ENCODE measurements at regions not wholly inside any gene's neighbourhood (a gene's known extent, or its start where the extent isn't known, plus 50 kb on each side); places are given as distances from the start of the nearest gene placed in this dataset.

- no peak for DNase-seq
These were observed 96.3 kb downstream of the FOXF2 start for GRCh38 chr6:1485678-1486077.

DNA sequence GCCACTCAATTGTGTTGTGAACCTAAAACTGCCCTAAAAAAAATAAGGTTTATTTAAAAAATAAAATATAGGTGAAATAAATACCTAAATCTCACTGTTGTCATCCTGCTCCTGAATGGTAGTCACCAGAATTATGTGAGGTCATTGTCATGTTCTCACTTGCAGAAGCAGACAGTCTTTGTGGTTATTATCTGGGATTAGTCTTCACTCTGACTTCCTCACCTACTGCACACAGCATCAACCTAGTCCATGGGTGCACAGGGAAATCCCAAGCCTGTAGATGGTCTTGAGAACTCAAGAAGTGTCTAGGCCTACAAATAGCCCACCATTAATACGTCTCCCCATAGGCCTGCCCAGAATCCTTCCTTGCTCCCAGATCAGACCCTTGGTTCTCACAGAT, 97.0 kb downstream of the FOXF2 start:
- no peak for DNase-seq

DNA sequence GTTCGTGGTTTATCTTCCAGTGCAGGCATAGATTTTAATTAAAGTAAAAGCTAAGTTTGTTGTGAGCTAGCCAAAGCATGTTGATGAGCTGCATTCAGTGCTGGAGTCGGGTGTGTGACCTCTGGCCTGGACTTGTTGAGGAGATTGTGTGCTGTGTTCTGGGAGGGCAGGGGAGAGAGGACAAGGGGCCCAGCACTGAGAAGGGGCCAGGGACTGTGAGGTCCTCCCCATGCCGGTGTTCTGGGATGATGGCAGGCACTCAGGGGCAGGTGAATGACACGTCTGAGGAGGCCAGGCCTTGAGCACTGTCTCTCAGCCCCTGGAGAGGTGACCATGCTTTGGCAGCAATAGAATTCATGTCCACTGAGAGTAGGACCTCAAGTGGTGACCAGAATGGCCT, 97.9 kb downstream of the FOXF2 start:
- no peak for DNase-seq

- no peak for DNase-seq
These were observed 101.6 kb downstream of the FOXF2 start for GRCh38 chr6:1491025-1491424.

DNA sequence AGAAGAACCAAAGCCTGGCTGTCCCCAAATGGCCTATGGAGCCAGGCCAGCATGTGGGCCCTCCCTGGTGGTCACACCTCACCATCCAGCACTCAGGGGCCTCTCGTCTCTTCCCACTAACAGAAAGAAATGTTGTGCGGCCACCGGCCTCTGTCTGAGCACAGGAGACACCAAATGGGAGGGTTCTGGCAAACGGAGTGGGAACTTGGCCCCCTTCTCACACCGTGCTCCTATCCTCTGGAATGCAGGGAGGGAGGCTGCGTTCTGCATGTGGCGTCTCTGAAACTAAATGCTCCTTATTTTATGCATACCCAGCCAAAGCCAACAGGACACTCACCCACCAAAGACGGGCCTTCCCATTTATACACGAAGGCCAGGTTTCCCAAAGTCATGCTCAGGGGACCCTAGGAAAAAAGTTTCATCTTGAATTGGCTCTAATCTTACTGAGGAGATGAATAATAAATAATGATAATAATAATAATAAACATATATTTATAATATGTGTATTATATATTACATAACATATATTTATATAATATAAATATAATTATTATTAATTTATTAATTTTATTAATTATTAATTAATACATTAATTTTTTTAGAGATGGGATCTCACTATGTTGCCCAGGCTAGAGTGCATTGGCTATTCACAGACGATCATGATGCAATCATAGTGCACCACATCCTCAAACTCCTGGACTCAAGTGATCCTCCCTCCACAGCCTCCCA, 102.4 kb downstream of the FOXF2 start:
- no peak for DNase-seq

GRCh38 chr6:1494671-1495070, 105.3 kb downstream of the FOXF2 start:
- DNase-seq: no peak

DNA sequence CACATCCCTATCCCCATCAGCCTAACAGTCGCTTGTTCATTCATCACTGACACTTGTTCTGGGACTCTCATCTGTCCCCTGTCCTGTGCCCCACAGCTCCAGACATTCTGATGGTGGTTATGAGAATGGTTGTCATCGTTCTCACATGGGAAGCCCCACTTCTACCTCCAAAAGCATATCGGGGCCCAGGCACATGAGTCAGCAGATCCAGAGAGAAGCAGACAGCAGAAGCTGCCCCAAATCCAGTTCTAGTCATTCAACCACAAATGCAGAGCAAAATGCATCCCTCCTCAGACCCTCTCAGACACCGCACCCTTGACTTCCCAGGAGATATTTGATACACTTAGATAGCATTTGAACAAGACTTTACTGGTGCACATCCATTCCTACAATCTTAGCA, 106.0 kb downstream of the FOXF2 start:
- DNase-seq: no peak

DNA sequence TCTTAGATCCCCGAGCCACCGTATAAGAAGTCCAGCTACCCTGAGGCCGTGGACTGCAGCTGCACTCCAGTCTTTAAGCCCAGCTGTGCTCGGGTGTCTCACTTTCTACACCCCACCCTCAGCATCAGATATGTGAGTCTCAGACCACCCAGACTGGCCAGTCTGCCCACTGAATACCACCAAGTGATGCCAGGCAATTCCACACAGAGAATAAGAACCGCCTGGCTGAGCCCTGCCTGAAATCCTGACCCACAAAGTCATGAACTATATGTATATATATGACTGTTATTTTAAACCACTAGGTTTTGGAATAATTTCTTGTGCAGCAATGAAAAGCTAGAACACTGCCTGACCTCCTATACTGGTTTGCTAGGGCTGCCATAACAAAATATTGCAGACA, 106.7 kb downstream of the FOXF2 start:
- no peak for DNase-seq

GRCh38 chr6:1496836-1497760, 107.7 kb downstream of the FOXF2 start:
- peak; percentile 44 for DNase-seq

- no peak for DNase-seq
These were observed 108.4 kb downstream of the FOXF2 start for GRCh38 chr6:1497761-1498105.

DNA sequence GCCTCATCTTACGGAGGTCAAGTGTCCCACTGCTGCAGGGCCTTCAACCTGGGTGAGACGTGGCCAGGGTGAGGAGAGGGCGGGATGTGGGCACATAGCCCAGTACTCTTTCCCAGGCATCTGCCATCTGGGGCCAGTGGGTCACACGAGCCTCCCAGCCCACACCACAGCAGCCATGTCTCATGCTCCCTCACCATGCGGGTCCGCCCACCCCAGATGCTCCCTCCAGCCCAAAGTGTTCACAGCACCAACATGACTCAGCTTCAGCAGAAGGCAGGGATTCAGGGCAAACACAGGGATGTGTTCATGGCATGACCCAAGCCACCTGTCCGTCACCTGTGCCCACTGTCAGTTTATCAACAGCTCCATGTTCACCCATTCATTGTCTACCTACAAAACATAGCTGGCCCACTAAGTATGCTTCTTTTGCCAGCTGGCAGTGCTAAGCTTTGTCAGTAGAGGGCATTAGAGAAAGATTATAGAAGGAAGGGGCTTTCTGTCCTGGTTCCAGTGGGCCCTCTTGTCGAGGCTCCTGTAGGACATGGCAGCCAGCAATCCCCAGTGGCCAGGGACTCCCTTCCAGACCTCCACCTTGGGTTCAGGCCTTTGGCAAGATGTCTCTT, 109.2 kb downstream of the FOXF2 start:
- DNase-seq: no peak

GRCh38 chr6:1499777-1500176, 109.9 kb upstream of the FOXC1 start:
- peak; percentile 3 for DNase-seq

GRCh38 chr6:1500913-1501312, 108.8 kb upstream of the FOXC1 start:
- DNase-seq: no peak

DNA sequence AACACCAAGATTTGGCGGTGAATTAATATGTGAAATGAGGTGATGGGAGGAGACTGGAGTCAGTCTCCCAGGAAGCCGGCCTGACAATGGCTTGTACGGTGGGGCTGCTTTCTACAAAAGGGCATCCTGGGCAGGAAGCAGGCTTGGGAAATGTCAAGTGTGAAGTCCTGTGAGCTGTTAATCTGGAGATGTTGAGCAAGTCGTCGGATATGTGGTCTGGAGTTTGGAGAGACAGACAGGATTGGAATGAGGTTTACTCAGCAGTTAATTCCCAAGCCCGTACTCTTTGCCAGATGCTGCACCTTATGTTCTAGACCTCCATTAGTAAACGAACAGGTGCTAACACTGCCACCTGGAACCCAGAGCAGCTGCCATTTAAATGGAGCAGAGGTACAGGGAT, 107.7 kb upstream of the FOXC1 start:
- no peak for DNase-seq

GRCh38 chr6:1503811-1504210, 105.9 kb upstream of the FOXC1 start:
- DNase-seq: no peak

- no peak for DNase-seq
These were observed 105.2 kb upstream of the FOXC1 start for GRCh38 chr6:1504465-1504864.

DNA sequence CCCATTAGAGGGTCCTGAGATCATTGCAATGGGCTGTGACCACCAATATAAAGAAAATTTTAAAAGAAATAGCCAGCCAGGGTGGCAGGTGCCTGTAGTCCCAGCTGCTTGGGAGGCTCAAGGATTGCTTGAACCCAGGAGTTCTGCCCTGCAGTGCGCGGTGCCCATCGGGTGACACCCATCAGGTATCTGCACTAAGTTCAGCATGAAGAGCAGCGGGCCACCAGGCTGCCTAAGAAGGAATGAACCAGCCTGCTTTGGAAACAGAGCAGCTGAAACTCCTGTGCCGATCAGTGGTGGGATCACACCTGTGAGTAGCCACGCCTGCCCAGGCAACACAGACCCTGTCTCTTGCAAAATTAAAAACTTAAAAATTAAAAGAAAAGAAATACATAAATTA, 102.5 kb upstream of the FOXC1 start:
- no peak for DNase-seq

- DNase-seq: no peak
These were observed 100.5 kb upstream of the FOXC1 start for GRCh38 chr6:1509241-1509640.

DNA sequence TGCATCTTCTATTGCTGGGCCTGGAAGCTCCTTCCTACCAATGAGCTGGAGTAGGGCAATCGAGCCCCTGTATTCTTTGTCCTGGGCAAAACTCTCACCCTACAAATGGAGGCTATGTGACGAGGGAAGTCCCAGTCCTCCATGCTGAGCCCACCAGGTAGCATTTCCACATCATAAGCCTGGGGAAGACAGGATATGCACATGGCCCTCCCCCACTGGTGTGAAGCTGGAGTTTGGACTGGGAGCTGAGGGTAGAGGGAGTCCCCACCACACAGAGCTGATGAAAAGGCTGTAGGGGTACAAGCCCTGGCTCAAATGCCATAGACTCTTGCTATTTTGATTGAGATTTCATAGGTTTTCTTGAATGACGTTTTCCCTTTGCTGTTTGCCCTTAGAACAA, 99.5 kb upstream of the FOXC1 start:
- DNase-seq: no peak

- DNase-seq: no peak
These were observed 96.4 kb upstream of the FOXC1 start for GRCh38 chr6:1513215-1513780.

DNA sequence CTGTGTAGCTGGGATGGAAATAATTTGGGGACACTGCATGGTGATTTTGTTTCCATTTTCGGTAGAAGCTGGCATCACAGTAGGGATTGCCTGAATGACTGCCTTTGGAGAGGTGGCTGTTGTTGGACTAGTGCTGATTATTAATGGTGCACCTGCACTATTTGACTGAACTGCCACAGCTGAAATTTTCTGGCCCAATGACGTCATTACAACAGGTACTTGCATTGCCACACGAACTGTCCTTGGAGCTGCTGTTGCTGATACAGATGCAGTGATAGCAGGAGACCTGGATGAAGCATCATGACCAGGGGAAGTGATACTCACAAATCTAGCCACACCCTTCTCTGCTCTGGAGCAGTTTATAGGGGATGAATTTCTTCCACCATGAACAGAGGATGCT, 95.6 kb upstream of the FOXC1 start:
- DNase-seq: no peak

GRCh38 chr6:1515280-1515679, 94.4 kb upstream of the FOXC1 start:
- DNase-seq: no peak

DNA sequence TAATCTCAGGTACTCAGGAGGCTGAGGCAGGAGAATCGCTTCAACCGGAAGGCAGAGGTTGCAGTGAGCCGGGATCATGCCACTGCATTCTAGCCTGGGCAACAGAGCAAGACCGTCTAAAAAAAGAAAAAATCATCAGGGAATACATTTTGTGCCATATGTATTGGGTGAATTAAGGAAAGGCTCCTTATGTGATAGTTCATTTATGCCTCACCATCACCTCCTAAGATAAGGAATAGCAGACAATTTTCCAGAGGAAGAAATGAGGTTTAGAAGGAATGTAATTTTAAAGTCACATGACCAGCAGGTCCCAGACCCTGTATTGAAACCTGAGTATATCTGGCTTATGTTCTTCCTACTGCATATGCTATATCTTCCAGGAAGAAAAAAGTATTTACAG, 93.9 kb upstream of the FOXC1 start:
- no peak for DNase-seq

Data from midbrain (tissue), 1 donor.